ENCODE measurements at regions not wholly inside any gene's neighbourhood (a gene's known extent, or its start where the extent isn't known, plus 50 kb on each side); places are given as distances from the start of the nearest gene placed in this dataset.

DNA sequence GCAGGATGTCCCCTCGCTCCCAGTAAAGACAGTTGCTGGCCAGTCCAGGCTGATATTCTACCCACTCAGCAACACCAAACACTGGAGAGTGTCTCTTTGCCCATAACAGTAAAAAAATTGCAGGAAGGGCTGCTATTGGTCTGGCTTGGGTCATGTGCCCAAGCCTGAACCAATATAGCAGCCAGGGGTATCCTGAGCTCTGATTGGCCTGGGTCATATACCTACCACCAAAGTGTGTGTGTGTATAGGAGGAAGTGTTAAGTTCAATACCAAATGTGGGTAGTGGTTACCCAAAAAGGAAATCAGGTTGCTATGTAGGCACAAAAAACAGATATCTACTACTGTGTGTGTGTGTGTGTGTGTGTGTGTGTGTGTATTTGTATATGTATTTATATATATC lies 373.2 kb downstream of the BCOR start:
- TF ChIP-seq POLR2AphosphoS5 (IDR thresholded peaks at IDR 0.05): no peak
- Histone ChIP-seq H3K9me3 (peaks cover 0 to 7% (median 0%) of the 10 kb centered on the region in 8 donors), H3K4me3 (no peak overlapping the region), H3K4me1 (no peaks in the 10 kb centered on the region), H3K36me3 (no peaks in the 10 kb centered on the region), H3K27ac (no peak overlapping the region), H3K27me3 (replicated peaks in 1 of 7) (peaks cover 0 to 37% (median 0%) of the 10 kb centered on the region in 7 donors)
- intact Hi-C loops (cut with DNase I; ENCODE audit: low total_unique reads): no loop called here
- no peak for DNase-seq
- 48 to 74% (median 64%) methylated on average over 1 of the region's 1 CpG for WGBS, 5 donors

GRCh38 chrX:39725114-39725513 lies 372.6 kb downstream of the BCOR start:
- H3K36me3 ChIP-seq: no peaks in the 10 kb centered on the region
- 45 to 94% (median 81%) methylated on average over 4 of the region's 4 CpGs; no CpG with 5 or more reads in 1 of the 5 donors for WGBS, 5 donors
- intact Hi-C loops (cut with DNase I; ENCODE audit: low total_unique reads): no loop called here
- H3K27me3 ChIP-seq (replicated peaks in 1 of 7): peaks cover 0 to 42% (median 0%) of the 10 kb centered on the region in 7 donors
- H3K9me3 ChIP-seq: peaks cover 0 to 7% (median 0%) of the 10 kb centered on the region in 8 donors
- H3K4me1 ChIP-seq: peaks cover 0 to 2% (median 0%) of the 10 kb centered on the region in 6 donors
- TF ChIP-seq POLR2A (IDR thresholded peaks at IDR 0.05): no peak
- TF ChIP-seq CTCF (IDR thresholded peaks at IDR 0.05 in 8 of 11, conservative IDR thresholded peaks at IDR 0.05 in 3 of 11): no peak
- no peak for TF ChIP-seq POLR2AphosphoS5 (IDR thresholded peaks at IDR 0.05)
- H3K4me3 ChIP-seq: no peak overlapping the region
- DNase-seq: no peak
- H3K27ac ChIP-seq: no peak overlapping the region

GRCh38 chrX:39725928-39726619 lies 371.7 kb downstream of the BCOR start:
- DNase-seq: no peak
- Histone ChIP-seq H3K27ac (no peak overlapping the region), H3K27me3 (replicated peaks in 1 of 7) (peaks cover 0 to 52% (median 0%) of the 10 kb centered on the region in 7 donors), H3K9me3 (peaks cover 0 to 7% (median 0%) of the 10 kb centered on the region in 8 donors), H3K4me1 (peaks cover 0 to 12% (median 6%) of the 10 kb centered on the region in 6 donors), H3K4me3 (no peak overlapping the region), H3K36me3 (no peaks in the 10 kb centered on the region)
- TF ChIP-seq POLR2AphosphoS5 (IDR thresholded peaks at IDR 0.05) (peak in 2 of 3 donors; percentile 22 to 26), POLR2A (IDR thresholded peaks at IDR 0.05) (no peak)
- intact Hi-C loops (cut with DNase I; ENCODE audit: low total_unique reads): no loop called here
- 39 to 68% (median 54%) methylated on average over 4 to 13 of the region's 13 CpGs for WGBS, 5 donors

- Histone ChIP-seq H3K9me3 (peaks cover 0 to 7% (median 0%) of the 10 kb centered on the region in 8 donors), H3K4me3 (no peak overlapping the region), H3K27me3 (replicated peaks in 1 of 7) (peaks cover 0 to 49% (median 0%) of the 10 kb centered on the region in 7 donors), H3K36me3 (no peaks in the 10 kb centered on the region), H3K27ac (peak overlapping the region in 5 of 8 donors; percentile 7 to 54 (median 20)), H3K4me1 (peaks cover 0 to 15% (median 7%) of the 10 kb centered on the region in 6 donors)
- no peak for TF ChIP-seq POLR2A (IDR thresholded peaks at IDR 0.05)
- TF ChIP-seq POLR2AphosphoS5 (IDR thresholded peaks at IDR 0.05): no peak
- TF ChIP-seq CTCF (IDR thresholded peaks at IDR 0.05 in 8 of 11, conservative IDR thresholded peaks at IDR 0.05 in 3 of 11): no peak
- WGBS, 5 donors: 56 to 65% (median 62%) methylated on average over 3 of the region's 3 CpGs
- intact Hi-C loops (cut with DNase I; ENCODE audit: low total_unique reads): no loop called here
- no peak for DNase-seq
Measured at GRCh38 chrX:39726771-39727170, 371.0 kb downstream of the BCOR start.

DNA sequence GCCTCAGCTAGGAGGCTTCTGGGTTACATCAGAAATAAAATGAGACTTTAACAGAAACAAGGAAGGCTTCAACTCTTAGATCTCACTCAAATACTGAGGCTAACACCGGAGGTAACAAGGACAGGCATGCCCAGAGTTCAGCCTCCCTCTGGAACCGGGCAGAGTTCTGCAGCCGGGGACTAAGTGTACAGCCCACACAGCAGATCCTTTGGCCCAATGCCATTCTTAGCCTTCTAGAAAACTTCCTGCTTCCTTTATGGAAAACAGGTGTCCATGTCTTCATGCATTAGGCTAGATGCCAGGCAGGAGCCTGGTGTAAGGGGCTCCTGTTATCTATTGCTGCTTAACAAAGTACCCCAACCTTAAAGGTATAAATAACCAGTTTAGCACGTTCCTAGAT lies 369.7 kb downstream of the BCOR start:
- Histone ChIP-seq H3K9me3 (peaks cover 0 to 7% (median 0%) of the 10 kb centered on the region in 8 donors), H3K27me3 (replicated peaks in 1 of 7) (peaks cover 0 to 44% (median 0%) of the 10 kb centered on the region in 7 donors), H3K4me1 (peaks cover 0 to 15% (median 7%) of the 10 kb centered on the region in 6 donors), H3K4me3 (no peak overlapping the region), H3K36me3 (no peaks in the 10 kb centered on the region), H3K27ac (peak overlapping the region in 1 of 8 donors; percentile 40)
- no peak for DNase-seq
- 48 to 80% (median 61%) methylated on average over 2 to 4 of the region's 4 CpGs for WGBS, 5 donors
- TF ChIP-seq CTCF (IDR thresholded peaks at IDR 0.05 in 8 of 11, conservative IDR thresholded peaks at IDR 0.05 in 3 of 11) (no peak), POLR2AphosphoS5 (IDR thresholded peaks at IDR 0.05) (no peak), POLR2A (IDR thresholded peaks at IDR 0.05) (no peak)
- intact Hi-C loops (cut with DNase I; ENCODE audit: low total_unique reads): no loop called here

Data from spleen (tissue), 11 donors.